DND-41 (cell line): ENCODE measurements at regions not wholly inside any gene's neighbourhood (a gene's known extent, or its start where the extent isn't known, plus 50 kb on each side); places are given as distances from the start of the nearest gene placed in this dataset.

ENCODE experiments used
- CTCF ChIP-seq: IDR thresholded peaks from 2 replicates; pipeline ENCODE4 v1.5.1; 2012; ENCODE audit warnings: borderline replicate concordance, low read length, moderate library complexity, mild to moderate bottlenecking; ENCODE audit not compliant: poor library complexity, severe bottlenecking; ENCODE audit errors: extremely low read depth
- EZH2 ChIP-seq: IDR thresholded peaks from 3 replicates; pipeline ENCODE4 v1.6.1; 2012; ENCODE audit warnings: borderline replicate concordance, low read depth, mild to moderate bottlenecking, moderate library complexity, low read length, inconsistent platforms; ENCODE audit not compliant: severe bottlenecking

GRCh38 chr11:91749251-91749650 is 475.4 kb upstream of the FAT3 start:
- no peak for TF ChIP-seq CTCF
- no peak for TF ChIP-seq EZH2
